HG03135 (cell line): ENCODE measurements at regions not wholly inside any gene's neighbourhood (a gene's known extent, or its start where the extent isn't known, plus 50 kb on each side); places are given as distances from the start of the nearest gene placed in this dataset.
"Not testable (repeated sequence)": the region's sequence is repeated elsewhere in the genome, so short reads cannot be mapped to it uniquely, and the experiment has no call there.

Source experiments
- ATAC-seq: cut with Tn5 transposase; IDR thresholded peaks from one replicate; pipeline ENCODE4 v1.9.1; 2021; ENCODE audit warnings: mild to moderate bottlenecking, moderate library complexity; ENCODE audit not compliant: unreplicated experiment

DNA sequence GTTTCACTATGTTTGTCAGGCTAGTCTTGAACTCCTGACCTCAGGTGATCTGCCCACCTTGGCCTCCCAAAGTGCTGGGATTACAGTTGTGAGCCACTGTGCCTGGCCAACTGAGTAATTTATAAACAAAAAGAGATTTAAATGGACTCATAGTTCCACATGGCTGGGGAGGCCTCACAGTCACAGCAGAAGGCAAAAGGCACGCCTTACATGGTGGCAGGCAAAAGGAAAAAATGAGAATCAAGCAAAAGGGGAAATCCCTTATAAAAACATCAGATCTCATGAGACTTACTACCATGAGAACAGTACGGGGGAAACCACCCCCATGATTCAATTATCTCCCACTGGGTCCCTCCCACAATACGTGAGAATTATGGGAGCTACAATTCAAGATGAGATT lies 73.2 kb upstream of the TIAM1 start:
- ATAC-seq = not testable (repeated sequence)

DNA sequence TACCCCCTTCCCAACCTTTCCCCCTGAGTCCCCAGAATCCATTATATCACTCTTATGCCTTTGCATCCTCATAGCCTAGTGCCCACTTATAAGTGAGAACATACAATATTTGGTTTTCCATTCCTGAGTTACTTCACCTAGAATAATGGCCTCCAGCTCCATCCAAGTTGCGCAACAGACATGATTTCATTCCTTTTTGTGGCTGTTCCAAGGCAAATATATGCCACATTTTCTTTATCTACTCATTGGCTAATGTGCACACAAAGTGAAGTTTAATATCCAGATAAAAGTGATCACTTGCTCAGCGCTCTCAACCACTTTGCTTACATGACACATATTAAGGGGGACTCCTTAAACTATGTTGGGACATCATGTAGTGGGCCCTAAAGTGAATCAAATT lies 72.4 kb upstream of the TIAM1 start:
- no peak for ATAC-seq

DNA sequence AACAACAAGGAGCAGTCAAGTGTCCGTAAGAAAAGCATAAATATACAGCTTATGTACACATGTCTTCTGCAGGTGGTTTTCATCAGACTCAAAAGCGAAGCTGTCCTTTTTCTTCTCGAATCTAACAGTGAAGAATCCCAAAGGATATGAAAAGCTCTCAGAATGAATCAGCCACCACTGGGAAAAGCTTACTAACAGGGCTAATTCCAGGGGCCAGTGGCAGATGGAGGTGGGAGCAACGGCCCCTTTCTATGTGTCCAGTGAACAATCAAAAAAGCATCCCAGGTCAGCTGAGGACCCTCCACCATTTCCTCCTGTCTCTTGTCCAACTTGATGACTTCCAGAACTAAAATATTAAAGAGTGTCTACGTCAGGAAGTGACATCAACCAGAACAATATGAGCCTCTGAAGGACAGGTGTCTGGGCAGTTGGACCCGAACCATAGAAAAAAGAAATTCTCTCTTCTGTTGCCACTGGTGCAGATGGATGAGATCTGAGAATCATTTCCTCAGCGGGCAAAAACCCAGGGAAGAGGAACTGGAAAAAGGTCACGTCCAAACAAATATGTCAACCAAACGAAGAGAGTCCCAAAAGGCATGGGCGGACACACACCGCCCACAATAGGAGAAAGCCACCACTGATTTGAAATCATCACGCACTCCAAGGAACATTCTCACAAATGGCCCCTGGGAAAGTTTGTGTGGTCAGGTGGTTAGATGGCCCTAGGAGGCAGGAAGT lies 70.4 kb upstream of the TIAM1 start:
- ATAC-seq = no peak

DNA sequence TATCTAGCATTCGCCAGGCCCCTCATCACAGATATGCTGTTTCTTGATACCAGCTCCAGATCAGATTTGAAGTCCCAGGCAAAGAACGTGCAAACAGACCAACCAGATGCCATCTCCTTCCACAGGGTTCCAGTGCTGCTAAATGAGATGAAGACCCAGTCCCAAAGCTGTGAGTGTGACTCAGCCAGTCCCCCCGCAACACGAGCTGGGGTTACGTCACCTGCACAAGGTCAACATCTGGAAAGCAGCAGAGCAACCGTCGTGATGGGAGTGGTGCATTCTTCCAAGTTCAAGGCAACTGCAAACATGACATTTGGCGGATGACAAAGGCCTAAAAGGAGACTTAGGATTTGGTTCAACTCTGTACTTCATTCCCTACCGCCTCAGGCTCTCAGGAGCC lies 69.6 kb upstream of the TIAM1 start:
- no peak for ATAC-seq

DNA sequence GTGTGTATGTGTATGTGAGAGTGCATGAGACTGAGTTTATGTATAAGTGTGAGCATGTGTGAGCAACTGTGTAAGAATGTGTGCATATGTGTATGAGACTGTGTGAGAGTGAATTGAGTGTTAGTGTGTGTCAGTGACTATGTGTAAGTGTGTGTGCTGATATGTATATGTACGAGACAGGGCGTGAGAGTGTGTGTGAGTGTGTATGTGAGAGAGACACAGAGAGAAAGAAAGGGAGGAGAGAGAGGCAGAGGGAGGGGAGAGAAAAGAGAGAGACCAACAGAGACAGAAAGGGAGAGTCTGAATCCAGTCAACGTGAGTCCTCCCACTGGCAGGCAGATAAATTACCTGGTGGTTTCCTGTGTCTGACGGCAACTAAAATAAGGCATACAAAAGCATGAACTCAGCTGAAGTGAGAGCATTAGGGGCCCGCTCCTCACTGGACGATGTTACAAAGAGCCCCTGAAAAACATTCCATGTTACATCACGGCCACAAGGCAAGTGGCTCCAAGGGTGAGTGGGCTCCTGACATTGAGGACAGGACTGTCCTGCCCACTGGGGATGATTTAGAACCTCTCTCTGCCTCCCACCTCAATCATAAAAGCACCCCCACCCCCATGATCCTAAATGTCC lies 66.6 kb upstream of the TIAM1 start:
- no peak for ATAC-seq

DNA sequence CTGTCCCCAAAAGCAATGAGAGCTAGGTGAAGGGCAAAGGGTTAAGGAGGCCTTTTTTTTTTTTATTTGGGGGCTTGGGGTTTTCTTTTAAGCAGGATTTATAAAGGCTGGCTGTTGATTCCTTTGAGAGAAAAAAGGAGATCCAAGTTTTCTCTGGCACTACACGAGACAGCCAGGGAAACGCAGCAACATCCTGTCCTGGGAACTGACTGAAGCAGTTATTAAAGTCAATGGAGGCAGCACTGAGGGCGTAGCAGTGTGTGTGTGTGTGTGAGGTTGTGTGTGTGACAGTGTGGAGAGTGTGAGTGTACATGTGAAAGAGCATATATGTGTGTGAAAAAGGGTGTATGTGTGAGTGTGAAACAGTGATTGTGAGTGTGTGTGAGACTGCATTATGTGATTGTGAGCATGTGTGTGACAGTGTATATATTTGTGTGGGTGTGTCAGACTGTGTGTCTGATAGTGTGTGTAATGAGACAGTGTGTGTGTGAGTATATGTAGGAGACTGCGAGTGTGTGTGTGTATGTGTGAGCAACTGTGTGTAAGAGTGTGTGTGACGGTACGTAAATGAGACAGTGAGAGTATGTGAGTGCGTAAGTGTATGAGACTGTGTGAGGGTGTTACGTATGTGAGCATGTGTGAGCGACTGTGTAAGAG lies 65.9 kb upstream of the TIAM1 start:
- no peak for ATAC-seq

DNA sequence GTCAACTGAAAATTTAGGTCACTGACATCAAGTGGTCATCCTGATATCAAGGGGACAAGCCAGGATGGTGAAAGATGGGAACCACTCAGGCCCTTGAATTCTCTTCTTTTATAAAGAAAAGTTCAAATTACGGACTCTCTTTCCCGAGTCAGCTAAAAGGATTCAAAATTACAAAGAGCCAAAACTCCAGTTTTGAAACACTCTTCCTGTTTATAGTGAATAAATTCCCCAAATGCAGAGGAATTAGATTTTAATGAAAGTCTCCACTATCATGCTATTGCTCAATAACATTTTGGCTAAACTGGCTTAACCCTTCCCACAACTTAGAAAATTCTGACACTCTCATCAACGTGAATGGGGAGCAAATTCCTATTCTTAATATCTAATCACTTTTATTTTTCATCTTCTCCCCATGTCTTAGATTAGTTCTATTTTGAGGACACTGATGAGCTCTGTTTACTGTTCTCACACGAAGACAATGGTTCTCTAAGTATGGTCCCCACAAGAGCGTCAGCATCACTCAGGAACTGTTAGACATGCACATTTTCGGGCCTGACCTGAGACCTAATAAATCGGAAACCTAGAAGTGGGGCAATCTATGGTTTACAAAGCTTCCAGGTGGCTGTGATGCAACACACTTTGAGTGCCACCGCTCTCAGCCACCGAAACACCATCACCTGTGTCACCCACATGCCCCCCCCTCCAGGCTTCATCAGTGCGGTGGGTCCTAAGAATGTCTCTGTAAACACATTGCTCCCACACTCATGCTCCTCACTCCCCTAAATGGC lies 64.4 kb upstream of the TIAM1 start:
- ATAC-seq = no peak

DNA sequence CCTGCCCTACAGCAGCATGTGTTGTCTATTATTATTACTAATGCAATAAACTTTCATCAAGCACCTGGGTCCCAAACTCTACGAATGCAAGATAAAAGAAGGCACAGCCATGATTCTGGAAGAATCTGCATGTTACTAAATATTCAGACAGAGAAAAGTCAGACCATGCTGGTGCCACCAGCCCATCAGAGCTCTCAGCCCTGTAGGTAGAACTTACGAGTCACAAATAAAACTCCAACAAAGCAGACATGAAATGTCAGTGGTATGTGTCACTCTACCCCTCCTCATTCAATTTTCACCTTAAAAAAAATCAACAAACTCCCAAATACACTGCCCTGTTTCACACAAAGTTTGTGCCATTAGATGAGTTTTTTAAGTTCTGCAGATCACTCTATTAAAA lies 62.4 kb upstream of the TIAM1 start:
- no peak for ATAC-seq

DNA sequence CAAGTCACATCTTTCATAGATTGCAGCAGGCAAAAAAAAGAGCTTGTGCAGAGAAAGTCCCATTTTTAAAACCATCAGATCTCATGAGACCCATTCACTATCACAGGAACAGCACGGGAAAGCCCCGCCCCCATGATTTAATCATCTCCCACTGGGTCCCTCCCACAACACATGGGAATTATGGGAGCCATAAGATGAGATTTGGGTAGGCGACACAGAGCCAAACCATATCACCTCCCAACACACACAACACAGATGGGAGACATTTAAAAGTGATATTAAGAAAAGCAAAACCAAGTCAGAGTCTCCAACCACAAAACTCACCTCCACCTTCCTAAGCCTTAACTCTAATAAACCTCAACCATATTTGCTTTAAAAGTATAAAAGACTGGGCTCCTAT lies 61.5 kb upstream of the TIAM1 start:
- ATAC-seq = no peak

DNA sequence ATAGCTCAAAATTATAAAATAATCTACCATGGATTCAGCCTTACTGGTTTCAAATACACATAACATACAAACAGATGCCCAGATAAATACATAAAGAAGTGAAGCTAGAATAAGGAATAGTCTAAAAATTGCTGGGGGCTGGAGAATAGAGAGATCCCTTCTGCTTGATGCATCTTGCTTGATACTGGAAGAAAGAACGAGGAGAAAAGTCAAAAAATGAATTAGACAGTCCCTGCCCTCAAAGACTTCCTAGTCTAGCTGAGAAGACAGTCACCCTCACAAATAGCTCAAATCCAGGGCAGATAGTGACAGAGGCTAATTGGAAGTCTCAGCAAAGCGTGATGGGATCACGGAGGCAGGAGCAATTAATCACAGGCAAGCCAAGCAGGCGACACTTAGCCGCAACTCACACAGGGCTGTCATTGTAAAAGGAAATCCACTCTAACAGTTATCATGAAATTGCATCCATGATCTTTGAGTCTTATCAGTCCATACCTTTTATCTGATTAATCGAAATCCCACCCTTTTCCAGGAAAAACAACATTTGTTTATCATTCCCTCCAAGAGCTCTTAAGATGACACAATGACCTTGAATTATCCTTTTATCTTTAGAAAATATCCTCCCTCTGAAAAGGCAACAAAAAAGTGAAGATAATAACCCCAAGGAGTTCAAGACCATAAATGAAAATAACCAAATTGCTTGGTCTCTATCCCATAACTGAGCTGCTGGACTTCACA lies 59.7 kb upstream of the TIAM1 start:
- ATAC-seq = no peak

DNA sequence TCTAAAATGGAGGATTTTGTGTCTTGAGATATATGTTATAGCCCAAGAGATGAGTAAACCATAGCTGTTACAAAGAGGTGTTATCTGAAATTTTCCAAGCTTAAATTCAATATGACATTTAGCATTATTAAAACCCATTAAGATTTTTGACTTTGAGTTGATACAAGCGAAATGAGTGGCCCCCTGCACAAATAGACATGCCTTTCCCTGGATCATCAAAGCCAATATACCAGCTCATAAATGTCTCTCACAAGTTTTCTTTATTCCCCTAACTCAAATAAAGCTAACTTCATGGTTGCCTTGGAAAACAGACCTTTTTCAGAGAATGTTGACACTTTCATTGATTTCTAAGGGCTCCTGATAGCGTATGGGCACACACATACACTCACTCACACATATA lies 55.5 kb upstream of the TIAM1 start:
- no peak for ATAC-seq

DNA sequence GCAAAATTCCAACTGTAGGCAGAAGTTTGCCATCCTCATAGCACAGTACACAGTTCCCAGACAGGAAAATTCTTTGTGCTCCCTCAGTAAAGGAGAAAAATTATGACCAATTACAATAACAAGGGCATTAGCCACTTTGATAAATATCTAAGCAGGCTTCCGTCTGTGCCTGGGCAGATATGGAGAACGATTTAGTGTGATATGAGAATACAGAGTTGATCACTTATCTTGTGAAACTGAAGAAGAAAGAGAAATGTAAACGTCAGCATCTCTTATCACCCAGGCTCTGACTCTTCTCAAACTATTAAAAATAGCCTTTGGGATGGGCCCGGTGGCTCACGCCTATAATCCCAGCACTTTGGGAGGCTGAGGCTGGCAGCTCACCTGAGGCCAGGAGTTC lies 54.5 kb upstream of the TIAM1 start:
- ATAC-seq = no peak

DNA sequence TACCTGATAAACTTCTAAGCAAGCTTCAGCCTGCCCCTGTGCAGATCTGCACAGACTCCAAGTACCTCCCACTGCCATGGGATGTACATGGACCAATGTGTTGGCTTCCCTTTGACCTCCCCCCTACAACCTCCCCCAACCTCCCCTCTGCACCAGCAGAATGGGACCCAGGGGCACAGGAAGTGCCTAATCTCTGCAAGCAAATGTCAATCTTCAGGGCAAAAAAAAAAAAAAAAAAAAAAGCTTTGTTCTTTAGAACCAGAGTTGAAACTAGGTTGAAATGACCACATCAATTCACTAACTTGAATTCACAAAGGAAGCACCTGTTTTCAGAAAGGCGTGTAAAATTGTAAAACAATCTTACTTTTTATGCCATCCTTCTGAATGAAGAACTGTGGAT lies 53.9 kb upstream of the TIAM1 start:
- ATAC-seq = no peak

DNA sequence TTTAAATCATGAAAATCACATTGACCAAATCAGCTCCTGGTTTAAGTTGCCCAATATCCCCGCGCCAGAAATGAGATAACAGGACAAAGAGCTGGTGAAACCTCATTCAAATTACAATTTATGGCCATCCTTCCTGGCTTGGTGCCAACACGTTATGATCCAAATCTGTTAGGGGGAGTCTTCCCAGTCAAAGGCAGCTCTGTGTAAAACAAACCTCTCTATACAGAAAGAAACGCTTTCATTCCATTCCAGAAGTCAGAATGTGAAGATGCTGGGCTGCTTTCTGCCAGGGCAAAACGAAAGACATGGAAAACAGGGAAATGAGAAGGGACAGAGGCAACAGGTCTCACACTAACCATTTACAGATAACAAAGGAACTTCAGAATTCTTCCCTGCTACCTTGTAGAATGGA lies 53.5 kb upstream of the TIAM1 start:
- no peak for ATAC-seq

DNA sequence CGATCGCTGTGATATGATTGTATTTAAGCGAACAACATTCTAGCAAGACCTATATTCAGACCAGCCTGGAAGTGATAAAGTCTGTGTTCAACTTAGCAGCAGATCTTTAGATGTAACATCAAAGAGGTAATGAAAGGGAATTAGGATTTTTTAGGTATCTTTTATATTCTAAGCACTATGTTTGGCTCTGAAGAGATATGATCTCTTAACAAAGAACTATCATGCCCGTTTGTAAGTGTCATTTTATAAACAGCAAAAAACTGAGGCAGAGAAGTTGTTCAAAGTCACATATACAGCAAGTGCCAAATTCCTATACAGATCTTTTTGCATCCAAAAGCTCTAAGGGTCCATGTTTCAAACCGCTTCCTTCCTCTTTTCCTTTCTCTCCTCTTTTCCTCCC lies 53.0 kb upstream of the TIAM1 start:
- no peak for ATAC-seq

DNA sequence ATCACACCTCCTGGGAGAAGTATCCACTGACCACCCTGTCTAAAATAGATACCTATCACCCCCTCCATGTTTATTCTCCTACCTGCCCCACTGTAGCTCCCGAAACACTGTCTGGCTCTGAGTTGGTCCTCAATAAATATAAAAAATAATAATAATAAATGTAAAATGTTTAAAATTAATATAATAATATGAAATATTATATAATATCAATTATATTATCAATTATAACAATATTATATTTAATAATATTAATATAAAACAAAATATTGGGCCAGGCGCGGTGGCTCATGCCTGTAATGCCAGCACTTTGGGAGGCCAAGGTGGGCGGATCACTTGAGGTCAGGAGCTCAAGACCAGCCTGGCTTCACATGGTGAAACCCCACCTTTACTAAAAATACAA lies 52.3 kb upstream of the TIAM1 start:
- ATAC-seq = no peak

DNA sequence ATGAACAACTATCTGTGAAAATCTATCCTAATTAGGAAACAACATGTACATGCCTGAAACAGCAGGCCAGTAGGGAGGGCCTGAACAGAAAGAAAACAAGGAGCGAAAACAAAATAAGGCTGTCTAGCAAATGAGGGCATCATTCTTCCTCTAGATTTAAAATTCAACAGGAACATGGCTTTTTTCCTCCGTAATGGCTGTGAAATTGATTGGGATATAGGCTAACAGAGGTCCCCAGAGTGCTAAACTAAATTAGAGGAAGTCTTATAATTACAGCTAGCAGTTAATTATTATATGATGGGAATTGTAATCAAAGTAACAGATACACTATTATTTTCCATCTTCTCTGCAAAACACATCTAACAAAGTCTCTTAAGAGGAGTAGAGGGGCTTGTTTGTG lies 51.7 kb upstream of the TIAM1 start:
- no peak for ATAC-seq

DNA sequence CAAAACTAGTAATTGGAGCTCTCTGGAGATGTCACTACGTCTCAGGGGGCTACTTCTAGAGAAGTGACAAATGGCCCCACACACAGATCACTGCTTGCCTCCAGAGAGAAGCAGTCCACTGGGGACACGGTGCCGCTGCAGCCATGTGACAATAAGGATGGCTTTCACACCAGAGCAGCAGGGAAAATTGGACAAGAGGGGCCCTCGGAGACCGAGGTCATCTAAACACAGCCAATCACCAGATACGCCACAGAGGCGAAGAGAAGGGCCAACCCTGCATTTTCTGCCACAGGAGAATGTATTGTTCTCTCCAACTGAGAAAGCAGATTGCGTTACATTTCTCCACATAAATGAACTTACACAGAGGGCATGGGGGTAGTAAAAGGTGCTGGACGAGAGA lies 51.2 kb upstream of the TIAM1 start:
- ATAC-seq = no peak

DNA sequence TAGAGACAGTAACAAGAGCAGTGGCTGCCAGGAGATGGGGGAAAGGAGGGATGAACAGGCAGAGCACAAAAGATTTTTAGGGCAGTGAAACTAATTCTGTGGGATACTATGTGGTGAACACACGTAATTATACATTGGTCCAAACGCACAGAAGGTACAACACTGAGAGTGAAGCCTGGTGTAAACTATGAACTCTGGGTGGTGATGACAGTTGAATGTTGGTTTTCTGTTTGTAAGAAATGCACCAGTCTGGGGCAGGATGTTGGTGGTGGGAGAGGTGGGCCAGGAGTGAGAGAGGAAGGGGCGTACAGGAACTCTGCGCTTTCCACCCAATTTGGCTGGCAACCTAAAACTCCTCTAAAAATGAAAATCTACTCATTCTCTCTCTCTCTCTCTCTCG lies 50.2 kb upstream of the TIAM1 start:
- no peak for ATAC-seq
